ENCODE measurements at regions not wholly inside any gene's neighbourhood (a gene's known extent, or its start where the extent isn't known, plus 50 kb on each side); places are given as distances from the start of the nearest gene placed in this dataset.
"Not testable (repeated sequence)": the region's sequence is repeated elsewhere in the genome, so short reads cannot be mapped to it uniquely, and the experiment has no call there.

DNA sequence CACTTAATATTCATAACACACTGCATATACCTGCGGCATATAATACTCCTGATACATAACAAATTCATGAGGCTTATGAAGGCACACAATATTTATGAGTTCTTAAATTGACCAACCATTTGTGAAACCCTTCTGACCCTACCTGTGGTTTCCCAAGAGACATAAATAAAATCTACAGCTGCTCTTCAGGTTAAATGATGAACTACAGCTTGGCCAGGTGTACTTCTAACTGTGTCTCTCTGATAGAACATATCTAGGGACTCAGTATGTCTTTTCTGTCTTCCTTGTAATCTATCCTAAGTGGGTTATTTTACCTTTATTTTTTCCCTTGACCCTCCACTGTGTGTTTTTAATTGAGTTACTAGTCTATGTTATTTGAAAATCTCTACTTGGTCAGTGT is 189.9 kb upstream of the UFM1 start:
- no peak for DNase-seq (ENCODE audit: low read depth in 2 of 2)

- no peak for DNase-seq (ENCODE audit: low read depth in 2 of 2)
These were observed 202.6 kb upstream of the UFM1 start for GRCh38 chr13:38147050-38147449.

DNA sequence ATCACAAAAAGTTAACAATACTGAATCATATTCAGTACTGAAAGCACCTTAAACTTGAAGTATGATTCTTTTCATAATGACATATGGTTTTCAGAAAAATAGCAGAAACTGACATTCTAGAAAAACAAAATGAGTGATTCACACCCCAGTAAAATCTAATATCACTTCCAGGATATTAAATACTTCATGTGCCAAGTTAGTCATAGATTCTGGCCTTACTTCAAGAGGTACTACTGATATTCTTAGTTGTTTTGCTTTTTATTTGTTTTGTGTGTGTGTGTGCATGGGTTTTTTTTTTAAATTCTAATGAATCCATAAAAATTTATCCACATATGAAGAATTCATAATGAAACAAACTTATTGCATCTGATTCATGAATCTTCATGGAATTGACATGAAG is 207.9 kb upstream of the UFM1 start:
- no peak for DNase-seq (ENCODE audit: low read depth in 2 of 2)

DNA sequence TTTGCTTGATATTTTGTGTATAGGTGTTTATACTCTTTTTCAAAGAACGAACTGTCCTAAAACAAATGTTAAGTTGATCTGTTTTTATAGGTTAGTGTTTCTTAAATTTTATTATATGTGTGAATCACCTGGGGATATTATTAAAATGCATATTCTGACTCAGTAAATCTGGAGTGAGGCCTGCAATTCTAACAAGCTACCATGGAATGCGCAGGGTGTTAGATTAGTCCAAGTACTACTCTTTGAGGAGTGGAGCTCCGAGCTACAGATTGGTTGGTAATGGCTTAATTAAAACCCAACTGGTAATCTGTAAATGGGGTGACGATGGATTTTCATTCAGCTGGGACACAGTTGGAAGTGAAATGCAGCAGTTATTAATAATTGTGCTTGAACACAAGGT is 214.1 kb upstream of the UFM1 start:
- no peak for DNase-seq (ENCODE audit: low read depth in 2 of 2)

DNA sequence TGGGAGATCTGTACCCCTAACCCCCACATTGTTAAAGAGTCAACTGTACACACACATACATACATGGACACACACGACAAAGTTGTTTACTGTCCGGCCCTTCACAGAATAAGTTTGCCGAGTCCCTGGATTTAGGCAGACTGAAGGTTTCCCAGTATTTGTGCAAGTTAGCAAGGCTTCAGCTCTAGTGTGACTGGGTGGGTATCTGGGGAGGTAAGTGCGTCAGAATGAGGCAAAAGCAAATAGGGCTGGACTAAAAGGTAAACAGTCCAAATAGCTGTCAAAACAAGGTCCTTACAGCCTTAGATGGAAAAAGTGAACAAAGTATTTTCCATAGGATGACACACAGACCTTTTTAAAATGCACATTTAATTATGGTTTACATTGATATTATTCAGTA is 228.4 kb upstream of the UFM1 start:
- no peak for DNase-seq (ENCODE audit: low read depth in 2 of 2)

DNA sequence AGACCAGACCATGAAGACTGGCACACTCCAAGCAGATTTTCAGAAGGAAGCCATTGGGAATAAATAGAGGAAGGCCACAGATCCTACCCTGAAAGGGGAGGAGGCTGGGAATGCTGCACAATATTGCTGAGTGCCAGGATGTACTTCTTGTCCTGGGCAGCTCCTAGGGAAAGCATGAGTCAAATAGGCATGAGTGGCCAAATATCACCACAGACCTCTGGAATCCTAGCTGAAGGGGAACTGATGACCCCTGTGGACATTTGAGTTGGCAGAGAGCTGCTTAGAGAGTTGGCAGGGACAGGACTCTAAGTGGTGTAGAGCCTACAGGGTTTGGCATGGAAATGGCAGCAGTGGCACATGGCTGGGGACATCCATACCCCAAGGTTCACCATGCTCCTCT is 234.3 kb upstream of the TRPC4 start:
- no peak for DNase-seq (ENCODE audit: low read depth in 2 of 2)

- no peak for DNase-seq (ENCODE audit: low read depth in 2 of 2)
These were observed 230.2 kb upstream of the TRPC4 start for GRCh38 chr13:38099751-38100150.

- no peak for DNase-seq (ENCODE audit: low read depth in 2 of 2)
These were observed 223.9 kb upstream of the TRPC4 start for GRCh38 chr13:38093425-38093824.

- DNase-seq (ENCODE audit: low read depth in 2 of 2): no peak
These were observed 221.3 kb upstream of the TRPC4 start for GRCh38 chr13:38090913-38091312.

DNA sequence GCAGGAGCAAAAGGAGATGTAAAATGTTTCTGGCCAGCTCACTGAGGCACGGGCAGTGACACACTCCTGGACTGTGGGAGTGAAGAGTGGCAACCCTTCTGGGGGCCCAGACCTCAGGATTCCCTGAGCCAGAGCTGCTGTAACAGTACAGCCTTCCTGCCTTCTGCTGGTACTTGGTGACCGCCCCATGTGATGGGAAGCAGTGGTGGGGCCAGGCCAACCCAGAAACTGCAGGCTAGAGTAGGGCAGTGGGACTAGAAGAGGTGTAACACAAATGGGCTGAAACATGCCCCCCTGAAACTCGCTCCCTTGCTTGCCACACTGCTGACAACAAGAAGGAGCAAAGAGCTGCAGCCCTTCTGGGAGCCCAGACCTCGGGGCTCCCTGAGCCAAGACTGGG is 217.1 kb upstream of the TRPC4 start:
- DNase-seq (ENCODE audit: low read depth in 2 of 2): no peak

GRCh38 chr13:38086013-38086412 is 216.4 kb upstream of the TRPC4 start:
- DNase-seq (ENCODE audit: low read depth in 2 of 2): no peak

DNA sequence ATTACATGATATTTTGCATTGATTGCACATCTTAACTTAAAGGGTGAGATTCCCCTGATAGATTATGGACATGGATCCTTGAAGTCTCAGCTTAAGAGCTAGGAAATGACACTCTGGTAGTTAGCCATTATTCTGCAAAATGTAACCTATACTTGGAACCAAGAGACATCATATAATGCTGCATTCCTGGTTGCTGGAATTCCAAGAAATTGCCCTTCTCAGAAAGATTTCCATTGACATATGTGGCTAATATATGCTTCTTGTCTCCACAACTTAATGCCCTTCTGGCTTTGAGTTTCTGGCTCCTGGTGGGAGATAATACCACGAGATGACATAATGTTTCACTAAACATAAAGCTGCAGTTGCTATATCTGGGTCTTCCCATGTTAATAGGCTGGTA is 204.4 kb upstream of the TRPC4 start:
- DNase-seq (ENCODE audit: low read depth in 2 of 2): no peak

GRCh38 chr13:38072696-38073095 is 203.1 kb upstream of the TRPC4 start:
- no peak for DNase-seq (ENCODE audit: low read depth in 2 of 2)

DNA sequence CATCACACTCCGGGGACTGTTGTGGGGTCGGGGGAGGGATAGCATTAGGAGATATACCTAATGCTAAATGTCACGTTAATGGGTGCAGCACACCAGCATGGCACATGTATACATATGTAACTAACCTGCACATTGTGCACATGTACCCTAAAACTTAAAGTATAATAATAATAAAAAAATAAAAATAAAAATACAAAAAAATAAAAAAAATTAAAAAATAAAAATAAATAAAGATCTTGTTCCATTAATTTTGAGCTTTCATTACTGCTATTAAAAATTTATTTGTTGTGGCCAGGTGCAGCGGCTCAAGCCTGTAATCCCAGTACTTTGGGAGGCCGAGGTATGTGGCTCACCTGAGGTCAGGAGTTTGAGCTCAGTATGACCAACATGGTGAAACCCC is 201.8 kb upstream of the TRPC4 start:
- not testable (repeated sequence) for DNase-seq (ENCODE audit: low read depth in 2 of 2)

GRCh38 chr13:38053896-38054295 is 184.3 kb upstream of the TRPC4 start:
- no peak for DNase-seq (ENCODE audit: low read depth in 2 of 2)

DNA sequence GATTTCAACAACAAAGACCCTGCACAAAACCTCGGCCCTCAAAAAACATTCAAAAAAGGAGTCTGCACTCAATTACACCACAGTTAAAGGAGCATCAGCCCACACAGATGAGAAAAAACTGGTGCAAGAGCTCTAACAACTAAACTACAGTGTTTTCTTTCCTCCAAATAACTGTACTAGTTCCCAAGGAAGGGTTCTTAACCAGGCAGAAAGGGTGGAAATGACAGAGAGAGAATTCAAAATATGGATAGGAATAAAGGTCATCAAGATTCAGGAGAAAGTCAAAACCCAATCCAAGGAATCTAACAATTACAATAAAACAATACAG is 176.4 kb upstream of the TRPC4 start:
- no peak for DNase-seq (ENCODE audit: low read depth in 2 of 2)

GRCh38 chr13:38045278-38046048 is 175.9 kb upstream of the TRPC4 start:
- no peak for DNase-seq (ENCODE audit: low read depth in 2 of 2)

- no peak for DNase-seq (ENCODE audit: low read depth in 2 of 2)
These were observed 174.5 kb upstream of the TRPC4 start for GRCh38 chr13:38044067-38044466.

GRCh38 chr13:38042771-38043170 is 173.2 kb upstream of the TRPC4 start:
- DNase-seq (ENCODE audit: low read depth in 2 of 2): no peak

DNA sequence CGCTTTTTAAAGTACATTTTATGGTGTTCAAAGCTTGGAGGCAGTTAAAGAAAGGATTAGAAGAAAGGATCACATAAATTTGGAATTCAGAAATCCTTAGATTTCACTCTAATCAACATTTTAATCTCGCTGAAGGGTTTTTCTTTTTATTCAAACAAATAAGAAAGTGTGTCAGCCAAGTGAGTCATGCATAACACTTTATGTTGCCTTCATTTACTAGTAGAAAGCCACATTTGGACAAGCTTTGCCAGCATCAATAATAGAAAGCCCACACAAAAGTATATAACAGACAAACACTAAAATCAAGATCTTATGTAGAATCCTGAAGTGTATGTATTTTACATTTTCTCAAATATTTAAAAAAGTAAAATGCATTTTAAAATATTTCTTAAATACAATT is 154.9 kb upstream of the TRPC4 start:
- DNase-seq (ENCODE audit: low read depth in 2 of 2): no peak

DNA sequence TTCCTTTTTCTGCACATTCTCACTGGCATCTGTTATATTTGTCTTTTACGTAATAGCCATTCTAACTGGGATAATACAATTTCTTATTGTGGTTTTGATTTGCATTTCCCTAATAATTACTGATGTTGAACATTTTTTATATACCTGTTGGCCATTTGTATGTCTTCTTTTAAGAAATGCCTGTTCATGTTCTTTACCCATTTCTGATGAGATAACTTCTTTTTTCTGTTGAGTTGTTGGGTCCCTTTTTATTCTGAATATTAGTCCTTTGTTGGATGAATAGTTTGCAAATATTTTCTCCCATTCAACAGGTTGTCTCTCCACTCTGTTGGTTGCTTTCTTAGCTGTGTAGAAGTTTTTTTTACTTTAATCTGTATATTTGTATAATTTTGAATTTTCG is 147.7 kb upstream of the TRPC4 start:
- no peak for DNase-seq (ENCODE audit: low read depth in 2 of 2)

DNA sequence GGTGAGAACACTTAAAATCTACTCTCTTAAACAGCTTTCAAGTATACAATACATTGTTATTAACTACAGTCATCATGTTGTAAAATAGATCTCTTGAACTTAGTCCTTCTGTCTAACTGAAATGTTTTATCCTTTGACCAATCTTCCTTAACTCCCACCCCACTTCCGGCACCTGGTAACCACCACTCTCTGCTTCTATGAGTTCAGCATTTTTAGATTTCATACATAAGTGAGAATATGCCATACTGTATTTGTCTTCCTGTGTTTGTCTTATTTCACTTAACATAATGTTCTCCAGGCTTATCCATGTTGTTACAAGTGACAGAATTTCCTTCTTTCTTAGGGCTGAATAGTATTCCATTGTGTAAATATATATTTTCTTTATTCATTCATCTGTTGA is 144.1 kb upstream of the TRPC4 start:
- DNase-seq (ENCODE audit: low read depth in 2 of 2): no peak

- DNase-seq (ENCODE audit: low read depth in 2 of 2): no peak
These were observed 142.5 kb upstream of the TRPC4 start for GRCh38 chr13:38012096-38012495.

DNA sequence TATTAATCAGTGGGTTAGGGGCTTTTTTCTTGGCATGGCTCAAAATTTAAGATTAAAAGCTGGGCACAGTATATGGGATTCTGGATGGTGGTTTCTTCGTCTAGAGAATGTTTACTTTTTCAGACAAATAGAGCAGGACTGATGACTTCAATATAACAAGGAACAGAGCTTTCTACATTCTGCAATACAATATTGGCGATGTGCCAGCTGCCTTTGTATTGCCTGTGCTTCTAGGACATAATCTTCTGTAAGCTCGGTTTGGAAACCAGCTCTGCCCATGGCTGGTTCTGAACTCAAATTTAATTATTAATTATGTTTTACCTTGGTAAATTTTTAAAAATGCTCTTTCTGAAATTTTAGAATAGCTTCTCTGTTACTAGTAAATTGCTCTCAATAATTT is 139.1 kb upstream of the TRPC4 start:
- DNase-seq (ENCODE audit: low read depth in 2 of 2): no peak
